Activated T-helper 1 cell treated with anti-CD3 and anti-CD28 coated beads, Interleukin-12 subunit alpha, Interleukin-12 subunit beta, Interleukin-2, Interleukin-4 antibody, amounts not matched to agents 30 ng/mL and 10 ng/mL and 1 ng/mL, durations not matched to agents 14 hours and 24 hours and 36 hours (primary cell): ENCODE measurements at regions not wholly inside any gene's neighbourhood (a gene's known extent, or its start where the extent isn't known, plus 50 kb on each side); places are given as distances from the start of the nearest gene placed in this dataset.

Source experiments
- DNase-seq: peaks from one replicate; pipeline ENCODE4 v3.0.0; 2021; ENCODE audit warnings: low spot score
- H3K27ac Mint-ChIP-seq: one replicate; pipeline ENCODE4 v1.8.0; 2021; ENCODE audit warnings: mild to moderate bottlenecking, mixed read lengths
- H3K27me3 Mint-ChIP-seq: one replicate; pipeline ENCODE4 v1.8.0; 2022; ENCODE audit warnings: mild to moderate bottlenecking, moderate library complexity, mixed read lengths; ENCODE audit not compliant: insufficient read depth
- H3K36me3 Mint-ChIP-seq: one replicate; pipeline ENCODE4 v1.8.0; 2021; ENCODE audit warnings: low read depth, mixed read lengths
- H3K4me1 Mint-ChIP-seq: one replicate; pipeline ENCODE4 v1.8.0; 2021; ENCODE audit warnings: low read depth, mixed read lengths
- H3K4me3 Mint-ChIP-seq: one replicate; pipeline ENCODE4 v1.8.0; 2021; ENCODE audit warnings: mild to moderate bottlenecking, moderate library complexity, mixed read lengths
- H3K9me3 Mint-ChIP-seq: one replicate; pipeline ENCODE4 v1.8.0; 2021; ENCODE audit warnings: mixed read lengths
- intact Hi-C: fragments of 100-400 bp; cut with micrococcal nuclease; formaldehyde crosslinking; loops from one replicate; pipeline ENCODE4 v1.15.1; 2024

- Mint-ChIP-seq H3K27me3 (no peaks in the 10 kb centered on the region), H3K36me3 (no peaks in the 10 kb centered on the region), H3K4me3 (no peak overlapping the region), H3K4me1 (no peaks in the 10 kb centered on the region), H3K27ac (no peak overlapping the region), H3K9me3 (no peaks in the 10 kb centered on the region)
- intact Hi-C loops: no loop called here
- no peak for DNase-seq
Observed at GRCh38 chr7:110224643-110225042, 866.3 kb upstream of the LRRN3 start.

DNA sequence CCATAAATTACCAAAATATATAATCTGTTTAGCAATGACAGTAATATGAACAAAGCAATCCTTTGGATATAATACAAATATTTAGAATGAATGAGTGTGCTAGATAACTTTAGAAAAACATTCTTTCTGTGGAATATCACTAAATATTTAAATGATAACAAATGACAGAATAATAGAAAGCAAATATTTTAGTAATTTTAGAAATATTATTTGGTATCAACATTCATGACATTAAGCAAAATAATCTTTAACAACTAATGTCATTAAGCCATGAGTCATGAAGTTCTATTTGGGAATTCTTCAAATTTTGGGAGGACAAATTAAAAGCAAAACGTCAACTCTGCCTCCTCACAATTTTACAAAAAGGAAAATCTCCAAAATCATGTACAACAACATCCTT, 844.8 kb upstream of the LRRN3 start:
- no peaks in the 10 kb centered on the region for H3K9me3 Mint-ChIP-seq
- peaks cover 2% of the 10 kb centered on the region for H3K27me3 Mint-ChIP-seq
- no peaks in the 10 kb centered on the region for H3K4me1 Mint-ChIP-seq
- no peak overlapping the region for H3K4me3 Mint-ChIP-seq
- no peaks in the 10 kb centered on the region for H3K36me3 Mint-ChIP-seq
- no peak overlapping the region for H3K27ac Mint-ChIP-seq
- DNase-seq: no peak
- intact Hi-C loops: no loop called here

GRCh38 chr7:110253093-110253492, 837.8 kb upstream of the LRRN3 start:
- Mint-ChIP-seq H3K4me3 (no peak overlapping the region), H3K27me3 (peaks cover 2% of the 10 kb centered on the region), H3K9me3 (no peaks in the 10 kb centered on the region), H3K36me3 (no peaks in the 10 kb centered on the region), H3K27ac (no peak overlapping the region), H3K4me1 (no peaks in the 10 kb centered on the region)
- intact Hi-C loops: no loop called here
- no peak for DNase-seq

- Mint-ChIP-seq H3K27me3 (no peaks in the 10 kb centered on the region), H3K9me3 (no peaks in the 10 kb centered on the region), H3K27ac (no peak overlapping the region), H3K4me3 (no peak overlapping the region), H3K4me1 (no peaks in the 10 kb centered on the region), H3K36me3 (no peaks in the 10 kb centered on the region)
- DNase-seq: no peak
- intact Hi-C loops: no loop called here
Observed at GRCh38 chr7:110257673-110258072, 833.3 kb upstream of the LRRN3 start.

- Mint-ChIP-seq H3K9me3 (no peaks in the 10 kb centered on the region), H3K4me1 (no peaks in the 10 kb centered on the region), H3K36me3 (no peaks in the 10 kb centered on the region), H3K4me3 (no peak overlapping the region), H3K27ac (no peak overlapping the region), H3K27me3 (no peaks in the 10 kb centered on the region)
- intact Hi-C loops: no loop called here
- no peak for DNase-seq
Observed at GRCh38 chr7:110262251-110262650, 828.7 kb upstream of the LRRN3 start.

- DNase-seq: no peak
- Mint-ChIP-seq H3K36me3 (no peaks in the 10 kb centered on the region), H3K4me1 (no peaks in the 10 kb centered on the region), H3K9me3 (no peaks in the 10 kb centered on the region), H3K4me3 (no peak overlapping the region), H3K27ac (no peak overlapping the region), H3K27me3 (no peaks in the 10 kb centered on the region)
- intact Hi-C loops: no loop called here
Observed at GRCh38 chr7:110264288-110264687, 826.6 kb upstream of the LRRN3 start.

DNA sequence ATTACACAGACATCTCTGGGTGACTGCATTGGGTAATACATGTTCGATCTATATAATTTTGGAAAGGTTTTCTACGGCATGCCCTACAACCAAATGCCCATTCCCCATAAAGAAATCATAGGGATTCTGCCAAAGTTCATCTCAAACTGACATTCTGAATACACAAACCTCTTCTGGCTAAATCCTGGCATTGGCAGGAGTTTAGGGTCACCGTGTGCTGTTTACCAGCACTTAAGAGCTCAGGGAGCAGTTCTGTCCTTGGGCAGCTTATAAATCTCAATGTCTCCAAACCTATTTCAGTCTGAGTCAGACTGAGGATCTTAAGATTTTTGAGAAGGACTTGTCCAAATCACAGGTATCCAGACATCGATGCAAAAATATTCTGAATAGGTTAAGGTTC, 809.6 kb upstream of the LRRN3 start:
- intact Hi-C loops: no loop called here
- Mint-ChIP-seq H3K9me3 (no peaks in the 10 kb centered on the region), H3K27ac (no peak overlapping the region), H3K4me1 (no peaks in the 10 kb centered on the region), H3K27me3 (no peaks in the 10 kb centered on the region), H3K4me3 (no peak overlapping the region), H3K36me3 (no peaks in the 10 kb centered on the region)
- no peak for DNase-seq

DNA sequence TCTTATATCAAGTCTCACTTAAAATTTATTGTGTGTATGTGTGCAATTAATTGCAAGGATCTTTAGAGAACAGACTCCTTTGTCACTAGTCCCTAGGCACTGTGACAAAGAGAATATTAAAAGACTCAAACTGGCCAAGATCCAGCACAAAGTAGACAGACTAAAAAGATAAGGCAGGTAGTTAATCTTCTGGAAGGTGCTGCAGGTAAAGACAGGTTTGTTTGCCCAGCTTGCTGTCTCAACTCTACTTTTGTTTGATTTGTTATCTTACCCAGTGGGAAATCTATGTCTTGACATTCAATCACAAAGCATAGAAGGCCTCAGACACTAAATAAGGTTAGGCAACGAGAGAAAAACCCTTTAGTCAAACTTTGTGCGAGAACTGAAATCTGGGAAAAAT, 807.9 kb upstream of the LRRN3 start:
- Mint-ChIP-seq H3K4me1 (no peaks in the 10 kb centered on the region), H3K27ac (no peak overlapping the region), H3K4me3 (no peak overlapping the region), H3K36me3 (no peaks in the 10 kb centered on the region), H3K27me3 (no peaks in the 10 kb centered on the region), H3K9me3 (no peaks in the 10 kb centered on the region)
- intact Hi-C loops: no loop called here
- no peak for DNase-seq

- Mint-ChIP-seq H3K4me1 (no peaks in the 10 kb centered on the region), H3K4me3 (no peak overlapping the region), H3K9me3 (no peaks in the 10 kb centered on the region), H3K27ac (no peak overlapping the region), H3K36me3 (no peaks in the 10 kb centered on the region), H3K27me3 (no peaks in the 10 kb centered on the region)
- DNase-seq: no peak
- intact Hi-C loops: no loop called here
Observed at GRCh38 chr7:110291430-110291829, 799.5 kb upstream of the LRRN3 start.

GRCh38 chr7:110296321-110296720, 794.6 kb upstream of the LRRN3 start:
- intact Hi-C loops: no loop called here
- Mint-ChIP-seq H3K36me3 (no peaks in the 10 kb centered on the region), H3K27me3 (no peaks in the 10 kb centered on the region), H3K4me1 (no peaks in the 10 kb centered on the region), H3K27ac (no peak overlapping the region), H3K4me3 (no peak overlapping the region), H3K9me3 (no peaks in the 10 kb centered on the region)
- no peak for DNase-seq

DNA sequence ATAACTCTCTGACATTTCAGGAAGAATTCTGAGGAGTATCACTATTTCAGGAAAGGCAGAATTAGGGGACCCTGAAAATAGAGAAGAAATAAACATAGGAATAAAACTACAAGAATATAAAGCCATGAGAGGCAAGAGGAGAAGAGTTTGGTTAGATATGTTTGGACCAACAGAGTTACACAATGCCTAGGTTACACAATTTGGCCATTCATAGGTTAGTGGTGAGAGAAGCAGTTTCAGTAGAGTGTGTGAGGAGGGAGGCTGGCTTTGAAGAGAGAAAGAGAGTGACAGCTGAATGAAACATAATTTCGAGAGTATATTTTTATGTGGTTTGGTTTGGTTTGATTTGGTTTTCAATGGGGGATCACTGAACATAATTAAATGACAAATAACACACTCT, 783.2 kb upstream of the LRRN3 start:
- peaks cover 1% of the 10 kb centered on the region for H3K27me3 Mint-ChIP-seq
- H3K27ac Mint-ChIP-seq: no peak overlapping the region
- no peaks in the 10 kb centered on the region for H3K4me1 Mint-ChIP-seq
- intact Hi-C loops: no loop called here
- DNase-seq: no peak
- no peaks in the 10 kb centered on the region for H3K36me3 Mint-ChIP-seq
- no peaks in the 10 kb centered on the region for H3K9me3 Mint-ChIP-seq
- no peak overlapping the region for H3K4me3 Mint-ChIP-seq

GRCh38 chr7:110308791-110309190, 782.1 kb upstream of the LRRN3 start:
- no peak for DNase-seq
- no peak overlapping the region for H3K4me3 Mint-ChIP-seq
- peaks cover 1% of the 10 kb centered on the region for H3K27me3 Mint-ChIP-seq
- H3K9me3 Mint-ChIP-seq: no peaks in the 10 kb centered on the region
- intact Hi-C loops: no loop called here
- H3K27ac Mint-ChIP-seq: no peak overlapping the region
- no peaks in the 10 kb centered on the region for H3K4me1 Mint-ChIP-seq
- H3K36me3 Mint-ChIP-seq: no peaks in the 10 kb centered on the region

DNA sequence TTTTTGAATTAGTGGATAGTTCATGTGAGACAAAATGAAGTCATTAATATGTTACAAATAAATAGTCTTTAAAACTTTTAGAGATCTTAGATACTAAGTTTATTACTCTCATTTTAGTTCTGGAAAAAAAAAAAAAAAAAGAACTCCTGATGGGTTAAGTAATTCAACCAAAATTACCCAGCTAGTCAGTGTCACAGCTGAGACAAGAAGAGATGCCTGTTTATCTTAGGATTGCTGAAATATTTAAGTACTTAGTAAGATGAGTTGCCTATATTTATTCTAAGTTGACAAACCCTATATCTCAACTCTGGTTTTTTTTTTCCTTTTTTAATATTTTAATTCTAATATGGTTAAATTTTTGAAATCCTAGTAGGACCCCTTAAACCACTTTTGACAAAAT, 781.0 kb upstream of the LRRN3 start:
- Mint-ChIP-seq H3K9me3 (no peaks in the 10 kb centered on the region), H3K36me3 (no peaks in the 10 kb centered on the region), H3K4me1 (no peaks in the 10 kb centered on the region), H3K27me3 (peaks cover 1% of the 10 kb centered on the region), H3K27ac (no peak overlapping the region), H3K4me3 (no peak overlapping the region)
- no peak for DNase-seq
- intact Hi-C loops: no loop called here

GRCh38 chr7:110311556-110311955, 779.4 kb upstream of the LRRN3 start:
- no peaks in the 10 kb centered on the region for H3K36me3 Mint-ChIP-seq
- H3K9me3 Mint-ChIP-seq: peaks cover 1% of the 10 kb centered on the region
- no peaks in the 10 kb centered on the region for H3K27me3 Mint-ChIP-seq
- no peak for DNase-seq
- intact Hi-C loops: no loop called here
- H3K4me1 Mint-ChIP-seq: no peaks in the 10 kb centered on the region
- no peak overlapping the region for H3K4me3 Mint-ChIP-seq
- no peak overlapping the region for H3K27ac Mint-ChIP-seq
